ENCODE measurements at regions not wholly inside any gene's neighbourhood (a gene's known extent, or its start where the extent isn't known, plus 50 kb on each side); places are given as distances from the start of the nearest gene placed in this dataset.

- ChIA-PET POLR2A (no interaction called here), CTCF (ENCODE audit: low intra/inter-chr PET ratio) (no interaction called here)
- Histone ChIP-seq H4K20me1 (replicated peaks; ENCODE audit: control insufficient read depth, insufficient read depth, low read length) (no peaks in the 10 kb centered on the region), H3K9me3 (replicated peaks; ENCODE audit: control insufficient read depth, insufficient read depth, low read depth, low read length) (no peaks in the 10 kb centered on the region), H3K27ac (ENCODE audit: extremely low read depth, low read depth, low read length) (no peak overlapping the region), H3K36me3 (ENCODE audit: control insufficient read depth, insufficient read depth, low read length) (no peaks in the 10 kb centered on the region), H3K4me2 (ENCODE audit: insufficient read depth, low read length) (no peak overlapping the region), H3K79me2 (ENCODE audit: control insufficient read depth, insufficient read depth, low read length) (no peaks in the 10 kb centered on the region), H2AFZ (ENCODE audit: low read depth, low read length) (no peak overlapping the region), H3K4me3 (no peak overlapping the region), H3K9me1 (ENCODE audit: control insufficient read depth, insufficient read depth, low read length) (no peaks in the 10 kb centered on the region), H3K4me1 (replicated peaks in 1 of 2; ENCODE audit: control insufficient read depth in 2 of 2, insufficient read depth in 2 of 2, low read length in 2 of 2) (no peaks in the 10 kb centered on the region), H3K9ac (ENCODE audit: insufficient read depth in 1 of 2, low read depth in 2 of 2, low read length in 2 of 2) (no peak overlapping the region), H3K27me3 (ENCODE audit: control insufficient read depth in 2 of 2, insufficient read depth in 2 of 2, low read length in 2 of 2) (no peaks in the 10 kb centered on the region)
- intact Hi-C loops (cut with micrococcal nuclease) (no loop called here), in situ Hi-C loops (cut with MboI) (no loop called here)
- no peak for FAIRE-seq
- 0% methylated on average over 1 of the region's 1 CpG for WGBS (ENCODE audit: insufficient coverage, low coverage, missing lambda C conversion rate)
- TF ChIP-seq TBL1XR1 (IDR thresholded peaks at IDR 0.05; ENCODE audit: low read length in 2 of 2) (no peak), ZNF584 (CRISPR knock-in tag; IDR thresholded peaks at IDR 0.05; ENCODE audit: low read depth) (no peak), SRSF1 (IDR thresholded peaks at IDR 0.05; ENCODE audit: low read depth, low read length) (no peak), FOXK1 (CRISPR knock-in tag; IDR thresholded peaks at IDR 0.05; ENCODE audit: borderline replicate concordance) (no peak), NEUROD1 (IDR thresholded peaks at IDR 0.05; ENCODE audit: borderline replicate concordance, low read depth, low read length, partially characterized antibody) (no peak), PCBP2 (IDR thresholded peaks at IDR 0.05; ENCODE audit: low read depth, low read length, poor library complexity, severe bottlenecking) (no peak), RAD21 (CRISPR knock-in tag; conservative IDR thresholded peaks at IDR 0.05 in 1 of 2, IDR thresholded peaks at IDR 0.05 in 1 of 2) (no peak), SIRT6 (IDR thresholded peaks at IDR 0.05; ENCODE audit: low read depth, low read length) (no peak), HMG20A (CRISPR knock-in tag; conservative IDR thresholded peaks at IDR 0.05) (no peak), NBN (IDR thresholded peaks at IDR 0.05; ENCODE audit: low read depth) (no peak), ZFP1 (CRISPR knock-in tag; IDR thresholded peaks at IDR 0.05) (no peak), FOXP1 (CRISPR knock-in tag; IDR thresholded peaks at IDR 0.05) (no peak), SRSF9 (IDR thresholded peaks at IDR 0.05; ENCODE audit: borderline replicate concordance, low read depth, low read length) (no peak), FOXJ2 (tag; IDR thresholded peaks at IDR 0.05) (no peak), SRSF7 (optimal IDR thresholded peaks at IDR 0.05; ENCODE audit: low read depth, low read length) (no peak), MAFK (IDR thresholded peaks at IDR 0.05; ENCODE audit: low read length) (no peak), OTX1 (CRISPR knock-in tag; IDR thresholded peaks at IDR 0.05) (no peak), ZNF140 (CRISPR knock-in tag; IDR thresholded peaks at IDR 0.05) (no peak), HBP1 (CRISPR knock-in tag; IDR thresholded peaks at IDR 0.05) (no peak)
- TF ChIP-seq, protein P1, sequence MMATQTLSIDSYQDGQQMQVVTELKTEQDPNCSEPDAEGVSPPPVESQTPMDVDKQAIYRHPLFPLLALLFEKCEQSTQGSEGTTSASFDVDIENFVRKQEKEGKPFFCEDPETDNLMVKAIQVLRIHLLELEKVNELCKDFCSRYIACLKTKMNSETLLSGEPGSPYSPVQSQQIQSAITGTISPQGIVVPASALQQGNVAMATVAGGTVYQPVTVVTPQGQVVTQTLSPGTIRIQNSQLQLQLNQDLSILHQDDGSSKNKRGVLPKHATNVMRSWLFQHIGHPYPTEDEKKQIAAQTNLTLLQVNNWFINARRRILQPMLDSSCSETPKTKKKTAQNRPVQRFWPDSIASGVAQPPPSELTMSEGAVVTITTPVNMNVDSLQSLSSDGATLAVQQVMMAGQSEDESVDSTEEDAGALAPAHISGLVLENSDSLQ (IDR thresholded peaks at IDR 0.05) = no peak
- no peak for DNase-seq (ENCODE audit: extremely low read depth in 1 of 4, low spot score in 3 of 4)
- ATAC-seq = no peak
- no TSS peak for BruUV-seq (replicated peaks)
Observed at GRCh38 chr5:123864578-123864977, 352.6 kb downstream of the CSNK1G3 start.

All from K562 (cell line).